Activated CD8-positive, alpha-beta memory T cell treated with anti-CD3 and anti-CD28 coated beads, Interleukin-2, amount 10 ng/mL, durations not matched to agents 7 days and 5 days (primary cell): ENCODE measurements at regions not wholly inside any gene's neighbourhood (a gene's known extent, or its start where the extent isn't known, plus 50 kb on each side); places are given as distances from the start of the nearest gene placed in this dataset.
"Not testable (repeated sequence)": the region's sequence is repeated elsewhere in the genome, so short reads cannot be mapped to it uniquely, and the experiment has no call there.

Source experiments
- ATAC-seq: fragments of 150-1000 bp; cut with Tn5 transposase; one replicate; pipeline ENCODE4 v1.10.0; 2021; ENCODE audit warnings: moderate library complexity
- CTCF ChIA-PET: fragments of 350-600 bp; sonication (Branson Sonifier 250); formaldehyde crosslinking; loops from one replicate; lab custom pipeline; 2021; ENCODE audit warnings: antibody characterized with exemption; lab: Charles Lee
- DNase-seq: peaks from one replicate; pipeline ENCODE4 v3.0.0-alpha.2; 2020
- H3K27ac Mint-ChIP-seq: one replicate; pipeline ENCODE4 v1.8.0; 2021; ENCODE audit warnings: mild to moderate bottlenecking, mixed read lengths
- H3K27me3 Mint-ChIP-seq: one replicate; pipeline ENCODE4 v1.8.0; 2021; ENCODE audit warnings: mixed read lengths
- H3K36me3 Mint-ChIP-seq: one replicate; pipeline ENCODE4 v1.8.0; 2021; ENCODE audit warnings: mild to moderate bottlenecking, mixed read lengths
- H3K4me1 Mint-ChIP-seq: one replicate; pipeline ENCODE4 v1.8.0; 2021; ENCODE audit warnings: mixed read lengths
- H3K4me3 Mint-ChIP-seq: one replicate; pipeline ENCODE4 v1.8.0; 2021; ENCODE audit warnings: mild to moderate bottlenecking, moderate library complexity, mixed read lengths
- H3K9me3 Mint-ChIP-seq: one replicate; pipeline ENCODE4 v1.8.0; 2022; ENCODE audit warnings: low read depth, mixed read lengths

- H3K9me3 Mint-ChIP-seq: no peaks in the 10 kb centered on the region
These were observed 1035.7 kb downstream of the ZPLD1 start for GRCh38 chr3:103470498-103470897.

GRCh38 chr3:103494011-103494410 is 1059.2 kb downstream of the ZPLD1 start:
- no peak overlapping the region for H3K27ac Mint-ChIP-seq
- H3K4me3 Mint-ChIP-seq: no peak overlapping the region
- no peaks in the 10 kb centered on the region for H3K36me3 Mint-ChIP-seq
- no peaks in the 10 kb centered on the region for H3K27me3 Mint-ChIP-seq
- DNase-seq (no peak), ATAC-seq (no peak)
- CTCF ChIA-PET: no interaction called here
- peaks cover 2% of the 10 kb centered on the region for H3K9me3 Mint-ChIP-seq
- H3K4me1 Mint-ChIP-seq: no peaks in the 10 kb centered on the region

More at GRCh38 chr3:103470498-103470897, 1035.7 kb downstream of the ZPLD1 start:
- DNase-seq: no peak
- CTCF ChIA-PET: no interaction called here
- H3K27ac Mint-ChIP-seq: no peak overlapping the region
- no peak for ATAC-seq
- H3K4me3 Mint-ChIP-seq: no peak overlapping the region
- no peaks in the 10 kb centered on the region for H3K36me3 Mint-ChIP-seq
- no peaks in the 10 kb centered on the region for H3K4me1 Mint-ChIP-seq
- no peaks in the 10 kb centered on the region for H3K27me3 Mint-ChIP-seq

- no peaks in the 10 kb centered on the region for H3K4me1 Mint-ChIP-seq
- H3K27ac Mint-ChIP-seq: no peak overlapping the region
- H3K4me3 Mint-ChIP-seq: no peak overlapping the region
- ATAC-seq (no peak), DNase-seq (no peak)
- no peaks in the 10 kb centered on the region for H3K27me3 Mint-ChIP-seq
- CTCF ChIA-PET: no interaction called here
- H3K36me3 Mint-ChIP-seq: no peaks in the 10 kb centered on the region
- peaks cover 2% of the 10 kb centered on the region for H3K9me3 Mint-ChIP-seq
These were observed 1059.7 kb downstream of the ZPLD1 start for GRCh38 chr3:103494512-103494911.

GRCh38 chr3:103495186-103495585 is 1060.4 kb downstream of the ZPLD1 start:
- H3K36me3 Mint-ChIP-seq: no peaks in the 10 kb centered on the region
- no peaks in the 10 kb centered on the region for H3K4me1 Mint-ChIP-seq
- H3K27ac Mint-ChIP-seq: no peak overlapping the region
- no peak for ATAC-seq
- H3K27me3 Mint-ChIP-seq: no peaks in the 10 kb centered on the region
- no peak for DNase-seq
- H3K9me3 Mint-ChIP-seq: peaks cover 6% of the 10 kb centered on the region
- no peak overlapping the region for H3K4me3 Mint-ChIP-seq
- CTCF ChIA-PET: no interaction called here

- Mint-ChIP-seq H3K9me3 (peaks cover 6% of the 10 kb centered on the region), H3K4me1 (no peaks in the 10 kb centered on the region), H3K36me3 (no peaks in the 10 kb centered on the region), H3K27ac (no peak overlapping the region), H3K27me3 (no peaks in the 10 kb centered on the region), H3K4me3 (no peak overlapping the region)
- ATAC-seq (no peak), DNase-seq (no peak)
- CTCF ChIA-PET: no interaction called here
These were observed 1064.5 kb downstream of the ZPLD1 start for GRCh38 chr3:103499132-103499900.

- Mint-ChIP-seq H3K9me3 (peaks cover 6% of the 10 kb centered on the region), H3K27ac (no peak overlapping the region), H3K36me3 (no peaks in the 10 kb centered on the region), H3K4me3 (no peak overlapping the region), H3K4me1 (no peaks in the 10 kb centered on the region), H3K27me3 (no peaks in the 10 kb centered on the region)
- ATAC-seq (no peak), DNase-seq (no peak)
- CTCF ChIA-PET: no interaction called here
These were observed 1065.2 kb downstream of the ZPLD1 start for GRCh38 chr3:103499967-103500366.

- Mint-ChIP-seq H3K4me3 (no peak overlapping the region), H3K27me3 (no peaks in the 10 kb centered on the region), H3K4me1 (no peaks in the 10 kb centered on the region), H3K9me3 (no peaks in the 10 kb centered on the region), H3K27ac (no peak overlapping the region), H3K36me3 (no peaks in the 10 kb centered on the region)
- DNase-seq (no peak), ATAC-seq (no peak)
- CTCF ChIA-PET: no interaction called here
These were observed 1075.9 kb downstream of the ZPLD1 start for GRCh38 chr3:103510760-103511159.

GRCh38 chr3:103511891-103512290 is 1077.1 kb downstream of the ZPLD1 start:
- Mint-ChIP-seq H3K4me1 (no peaks in the 10 kb centered on the region), H3K9me3 (no peaks in the 10 kb centered on the region), H3K4me3 (no peak overlapping the region), H3K36me3 (no peaks in the 10 kb centered on the region), H3K27me3 (no peaks in the 10 kb centered on the region), H3K27ac (no peak overlapping the region)
- DNase-seq: no peak
- ATAC-seq: no peak
- CTCF ChIA-PET: no interaction called here

- H3K27ac Mint-ChIP-seq: no peak overlapping the region
- H3K27me3 Mint-ChIP-seq: no peaks in the 10 kb centered on the region
- no peak for DNase-seq
- H3K9me3 Mint-ChIP-seq: peaks cover 2% of the 10 kb centered on the region
- no peaks in the 10 kb centered on the region for H3K4me1 Mint-ChIP-seq
- H3K36me3 Mint-ChIP-seq: no peaks in the 10 kb centered on the region
- CTCF ChIA-PET: no interaction called here
- no peak for ATAC-seq
- H3K4me3 Mint-ChIP-seq: no peak overlapping the region
These were observed 1077.8 kb downstream of the ZPLD1 start for GRCh38 chr3:103512595-103512994.

GRCh38 chr3:103513003-103513402 is 1078.2 kb downstream of the ZPLD1 start:
- ATAC-seq (no peak), DNase-seq (no peak)
- H3K4me1 Mint-ChIP-seq: no peaks in the 10 kb centered on the region
- peaks cover 2% of the 10 kb centered on the region for H3K9me3 Mint-ChIP-seq
- CTCF ChIA-PET: no interaction called here
- H3K27ac Mint-ChIP-seq: no peak overlapping the region
- H3K36me3 Mint-ChIP-seq: no peaks in the 10 kb centered on the region
- H3K4me3 Mint-ChIP-seq: no peak overlapping the region
- H3K27me3 Mint-ChIP-seq: no peaks in the 10 kb centered on the region

GRCh38 chr3:103515116-103515515 is 1080.3 kb downstream of the ZPLD1 start:
- no peak for DNase-seq
- H3K9me3 Mint-ChIP-seq: peaks cover 3% of the 10 kb centered on the region
- CTCF ChIA-PET: no interaction called here
- ATAC-seq: no peak
- no peak overlapping the region for H3K27ac Mint-ChIP-seq
- H3K4me1 Mint-ChIP-seq: no peaks in the 10 kb centered on the region
- no peaks in the 10 kb centered on the region for H3K36me3 Mint-ChIP-seq
- no peaks in the 10 kb centered on the region for H3K27me3 Mint-ChIP-seq
- no peak overlapping the region for H3K4me3 Mint-ChIP-seq

GRCh38 chr3:103516950-103517349 is 1082.1 kb downstream of the ZPLD1 start:
- H3K9me3 Mint-ChIP-seq: peaks cover 7% of the 10 kb centered on the region
- CTCF ChIA-PET: no interaction called here
- H3K4me1 Mint-ChIP-seq: no peaks in the 10 kb centered on the region
- DNase-seq (no peak), ATAC-seq (no peak)
- H3K27ac Mint-ChIP-seq: no peak overlapping the region
- no peaks in the 10 kb centered on the region for H3K36me3 Mint-ChIP-seq
- no peaks in the 10 kb centered on the region for H3K27me3 Mint-ChIP-seq
- H3K4me3 Mint-ChIP-seq: no peak overlapping the region

- H3K9me3 Mint-ChIP-seq, H3K4me3 Mint-ChIP-seq, H3K27me3 Mint-ChIP-seq, CTCF ChIA-PET, ATAC-seq, H3K4me1 Mint-ChIP-seq, H3K36me3 Mint-ChIP-seq, H3K27ac Mint-ChIP-seq, DNase-seq: not testable (repeated sequence)
These were observed 1096.5 kb downstream of the ZPLD1 start for GRCh38 chr3:103531327-103531726.

GRCh38 chr3:103532986-103533385 is 1098.2 kb downstream of the ZPLD1 start:
- CTCF ChIA-PET: no interaction called here
- Mint-ChIP-seq H3K27ac (no peak overlapping the region), H3K27me3 (no peaks in the 10 kb centered on the region), H3K4me1 (no peaks in the 10 kb centered on the region), H3K4me3 (no peak overlapping the region), H3K36me3 (no peaks in the 10 kb centered on the region), H3K9me3 (peaks cover 3% of the 10 kb centered on the region)
- ATAC-seq: no peak
- DNase-seq: no peak
